Upper lobe of left lung (tissue), 4 donors: ENCODE measurements at regions not wholly inside any gene's neighbourhood (a gene's known extent, or its start where the extent isn't known, plus 50 kb on each side); places are given as distances from the start of the nearest gene placed in this dataset.

ENCODE experiments used
- CTCF ChIP-seq, 6 experiments: fragments of 450-650 bp in 4 of 6; fragments of 200-600 bp in 2 of 6; sonication (generic) in 2 of 6; IDR thresholded peaks; one replicate each; pipeline ENCODE4 v1.5.1; 2016 to 2019; ENCODE audit warnings: antibody characterized with exemption in 6 of 6
- EP300 ChIP-seq, 4 donors: sonication (generic); formaldehyde crosslinking; IDR thresholded peaks; one replicate each; pipeline ENCODE4 v1.5.1; 2017; ENCODE audit warnings: antibody characterized with exemption in 4 of 4, control low read depth in 2 of 4

GRCh38 chr5:60526336-60526875 lies 173.6 kb downstream of the DEPDC1B start:
- no peak for TF ChIP-seq CTCF (IDR thresholded peaks at IDR 0.05)
- TF ChIP-seq EP300 (IDR thresholded peaks at IDR 0.05): no peak
